Vagina (tissue), 2 donors: ENCODE measurements at regions not wholly inside any gene's neighbourhood (a gene's known extent, or its start where the extent isn't known, plus 50 kb on each side); places are given as distances from the start of the nearest gene placed in this dataset.

Source experiments
- POLR2A ChIP-seq, 2 donors: fragments of 450-650 bp; IDR thresholded peaks; one replicate each; pipeline ENCODE4 v1.6.1; 2017; ENCODE audit warnings: antibody characterized with exemption in 2 of 2, mild to moderate bottlenecking in 2 of 2, moderate library complexity in 2 of 2
- POLR2AphosphoS5 ChIP-seq, 2 donors: sonication (generic); formaldehyde crosslinking; IDR thresholded peaks; one replicate each; pipeline ENCODE4 v1.9.0; 2017; ENCODE audit warnings: antibody characterized with exemption in 2 of 2, mild to moderate bottlenecking in 2 of 2, low read depth in 1 of 2; ENCODE audit not compliant: insufficient read depth in 1 of 2
- TF ChIP-seq, protein P1 (sequence below), 3 experiments: fragments of 450-650 bp in 2 of 3; fragments of 200-600 bp in 1 of 3; sonication (generic) in 1 of 3; IDR thresholded peaks; one replicate each; pipeline ENCODE4 v1.5.1; 2017 to 2019; ENCODE audit warnings: antibody characterized with exemption in 3 of 3, mild to moderate bottlenecking in 2 of 3, moderate library complexity in 2 of 3

- TF ChIP-seq, protein P1, sequence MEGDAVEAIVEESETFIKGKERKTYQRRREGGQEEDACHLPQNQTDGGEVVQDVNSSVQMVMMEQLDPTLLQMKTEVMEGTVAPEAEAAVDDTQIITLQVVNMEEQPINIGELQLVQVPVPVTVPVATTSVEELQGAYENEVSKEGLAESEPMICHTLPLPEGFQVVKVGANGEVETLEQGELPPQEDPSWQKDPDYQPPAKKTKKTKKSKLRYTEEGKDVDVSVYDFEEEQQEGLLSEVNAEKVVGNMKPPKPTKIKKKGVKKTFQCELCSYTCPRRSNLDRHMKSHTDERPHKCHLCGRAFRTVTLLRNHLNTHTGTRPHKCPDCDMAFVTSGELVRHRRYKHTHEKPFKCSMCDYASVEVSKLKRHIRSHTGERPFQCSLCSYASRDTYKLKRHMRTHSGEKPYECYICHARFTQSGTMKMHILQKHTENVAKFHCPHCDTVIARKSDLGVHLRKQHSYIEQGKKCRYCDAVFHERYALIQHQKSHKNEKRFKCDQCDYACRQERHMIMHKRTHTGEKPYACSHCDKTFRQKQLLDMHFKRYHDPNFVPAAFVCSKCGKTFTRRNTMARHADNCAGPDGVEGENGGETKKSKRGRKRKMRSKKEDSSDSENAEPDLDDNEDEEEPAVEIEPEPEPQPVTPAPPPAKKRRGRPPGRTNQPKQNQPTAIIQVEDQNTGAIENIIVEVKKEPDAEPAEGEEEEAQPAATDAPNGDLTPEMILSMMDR (IDR thresholded peaks at IDR 0.05), result no peak
- TF ChIP-seq POLR2AphosphoS5 (IDR thresholded peaks at IDR 0.05; ENCODE audit: insufficient read depth in 1 of 2, low read depth in 1 of 2), result no peak
- no peak for TF ChIP-seq POLR2A (IDR thresholded peaks at IDR 0.05)
These were observed 86.4 kb downstream of the HAPSTR1 start for GRCh38 chr16:9177861-9178260.
